ENCODE measurements at regions not wholly inside any gene's neighbourhood (a gene's known extent, or its start where the extent isn't known, plus 50 kb on each side); places are given as distances from the start of the nearest gene placed in this dataset.

- DNase-seq, result no peak
Observed at GRCh38 chr4:157655096-157655809, 434.7 kb downstream of the GRIA2 start.

GRCh38 chr4:157643257-157643656, 422.7 kb downstream of the GRIA2 start:
- no peak for DNase-seq

- DNase-seq, result no peak
Observed at GRCh38 chr4:157634057-157634456, 413.5 kb downstream of the GRIA2 start.

- DNase-seq, result no peak
Observed at GRCh38 chr4:157616741-157617472, 396.4 kb downstream of the GRIA2 start.

GRCh38 chr4:157607996-157608395, 387.5 kb downstream of the GRIA2 start:
- no peak for DNase-seq

GRCh38 chr4:157600583-157600982, 380.1 kb downstream of the GRIA2 start:
- DNase-seq, result no peak

- no peak for DNase-seq
Observed at GRCh38 chr4:157591245-157591644, 370.7 kb downstream of the GRIA2 start.

GRCh38 chr4:157590679-157591078, 370.2 kb downstream of the GRIA2 start:
- DNase-seq, result no peak

- DNase-seq, result no peak
Observed at GRCh38 chr4:157587681-157588423, 367.3 kb downstream of the GRIA2 start.

- DNase-seq, result no peak
Observed at GRCh38 chr4:157582141-157582540, 361.6 kb downstream of the GRIA2 start.

GRCh38 chr4:157576671-157577217, 356.2 kb downstream of the GRIA2 start:
- DNase-seq, result no peak

GRCh38 chr4:157575339-157575738, 354.8 kb downstream of the GRIA2 start:
- DNase-seq, result no peak

GRCh38 chr4:157574606-157575005, 354.1 kb downstream of the GRIA2 start:
- DNase-seq, result no peak

- no peak for DNase-seq
Observed at GRCh38 chr4:157572951-157573350, 352.4 kb downstream of the GRIA2 start.

- DNase-seq, result no peak
Observed at GRCh38 chr4:157572284-157572683, 351.8 kb downstream of the GRIA2 start.

GRCh38 chr4:157564771-157565170, 344.2 kb downstream of the GRIA2 start:
- no peak for DNase-seq

GRCh38 chr4:157564218-157564617, 343.7 kb downstream of the GRIA2 start:
- no peak for DNase-seq

- no peak for DNase-seq
Observed at GRCh38 chr4:157558016-157558415, 337.5 kb downstream of the GRIA2 start.

GRCh38 chr4:157550028-157550427, 329.5 kb downstream of the GRIA2 start:
- DNase-seq, result no peak

- no peak for DNase-seq
Observed at GRCh38 chr4:157527954-157528353, 307.4 kb downstream of the GRIA2 start.

- no peak for DNase-seq
Observed at GRCh38 chr4:157521906-157522305, 301.4 kb downstream of the GRIA2 start.

GRCh38 chr4:157514711-157515110, 294.2 kb downstream of the GRIA2 start:
- DNase-seq, result no peak

- DNase-seq, result no peak
Observed at GRCh38 chr4:157509341-157509740, 288.8 kb downstream of the GRIA2 start.

GRCh38 chr4:157502656-157503055, 282.1 kb downstream of the GRIA2 start:
- DNase-seq, result no peak
